Calu3 (cell line): ENCODE measurements at regions not wholly inside any gene's neighbourhood (a gene's known extent, or its start where the extent isn't known, plus 50 kb on each side); places are given as distances from the start of the nearest gene placed in this dataset.

ENCODE experiments used
- BruUV-seq: library from RNA; stranded (reverse); fragments of 400-500 nt; replicated peaks from 2 replicates; lab custom pipeline; 2021; lab: Mats Ljungman, UMichigan
- CTCF ChIA-PET: fragments of 300-600 bp; sonication (Branson Sonifier 250); formaldehyde crosslinking; loops from one replicate; lab custom pipeline; 2022; ENCODE audit warnings: antibody characterized with exemption; lab: Charles Lee
- DNase-seq: peaks from one replicate; pipeline ENCODE4 v3.0.0; 2022
- H3K27ac Mint-ChIP-seq: one replicate; pipeline ENCODE4 v1.8.0; 2022; ENCODE audit warnings: mixed read lengths; ENCODE audit not compliant: unreplicated experiment
- H3K27me3 Mint-ChIP-seq: one replicate; pipeline ENCODE4 v1.8.0; 2022; ENCODE audit warnings: mixed read lengths; ENCODE audit not compliant: unreplicated experiment
- H3K36me3 Mint-ChIP-seq: one replicate; pipeline ENCODE4 v1.8.0; 2022; ENCODE audit warnings: mild to moderate bottlenecking, moderate library complexity, mixed read lengths; ENCODE audit not compliant: insufficient read depth, unreplicated experiment
- H3K4me1 Mint-ChIP-seq: one replicate; pipeline ENCODE4 v1.8.0; 2022; ENCODE audit warnings: mild to moderate bottlenecking, low read depth, mixed read lengths; ENCODE audit not compliant: unreplicated experiment
- H3K4me3 Mint-ChIP-seq: one replicate; pipeline ENCODE4 v1.8.0; 2022; ENCODE audit warnings: mild to moderate bottlenecking, low read depth, moderate library complexity, mixed read lengths; ENCODE audit not compliant: unreplicated experiment
- H3K9me3 Mint-ChIP-seq: one replicate; pipeline ENCODE4 v1.8.0; 2022; ENCODE audit warnings: low read depth, mixed read lengths; ENCODE audit not compliant: unreplicated experiment
- intact Hi-C: fragments of 100-400 bp; cut with micrococcal nuclease; formaldehyde crosslinking; loops from one replicate; pipeline ENCODE4 v1.10.0; 2022; ENCODE audit not compliant: unreplicated experiment
- TF ChIP-seq, protein P1 (sequence below): fragments of 200-600 bp; IDR thresholded peaks from one replicate; pipeline ENCODE4 v1.8.0; 2022; ENCODE audit warnings: antibody characterized with exemption; ENCODE audit not compliant: unreplicated experiment

DNA sequence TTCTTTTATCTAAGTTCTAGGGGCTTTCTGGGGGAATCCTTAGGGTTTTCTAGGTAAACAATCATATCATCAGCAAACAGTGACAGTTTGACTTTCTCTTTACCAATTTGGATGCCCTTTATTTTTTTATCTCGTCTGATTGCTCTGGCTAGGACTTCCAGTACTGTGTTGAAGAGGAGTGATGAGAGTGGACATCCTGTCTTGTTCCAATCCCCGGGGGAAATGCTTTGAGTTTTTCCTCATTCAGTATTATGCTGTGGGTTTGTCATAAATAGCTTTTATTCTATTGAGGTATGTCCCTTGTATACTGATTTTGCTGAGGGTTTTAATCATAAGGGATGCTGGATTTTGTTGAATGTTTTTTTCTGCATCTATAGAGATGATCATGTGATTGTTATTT, 549.5 kb downstream of the EPHA4 start:
- BruUV-seq = no TSS peak
- no peak for DNase-seq
- TF ChIP-seq, protein P1, sequence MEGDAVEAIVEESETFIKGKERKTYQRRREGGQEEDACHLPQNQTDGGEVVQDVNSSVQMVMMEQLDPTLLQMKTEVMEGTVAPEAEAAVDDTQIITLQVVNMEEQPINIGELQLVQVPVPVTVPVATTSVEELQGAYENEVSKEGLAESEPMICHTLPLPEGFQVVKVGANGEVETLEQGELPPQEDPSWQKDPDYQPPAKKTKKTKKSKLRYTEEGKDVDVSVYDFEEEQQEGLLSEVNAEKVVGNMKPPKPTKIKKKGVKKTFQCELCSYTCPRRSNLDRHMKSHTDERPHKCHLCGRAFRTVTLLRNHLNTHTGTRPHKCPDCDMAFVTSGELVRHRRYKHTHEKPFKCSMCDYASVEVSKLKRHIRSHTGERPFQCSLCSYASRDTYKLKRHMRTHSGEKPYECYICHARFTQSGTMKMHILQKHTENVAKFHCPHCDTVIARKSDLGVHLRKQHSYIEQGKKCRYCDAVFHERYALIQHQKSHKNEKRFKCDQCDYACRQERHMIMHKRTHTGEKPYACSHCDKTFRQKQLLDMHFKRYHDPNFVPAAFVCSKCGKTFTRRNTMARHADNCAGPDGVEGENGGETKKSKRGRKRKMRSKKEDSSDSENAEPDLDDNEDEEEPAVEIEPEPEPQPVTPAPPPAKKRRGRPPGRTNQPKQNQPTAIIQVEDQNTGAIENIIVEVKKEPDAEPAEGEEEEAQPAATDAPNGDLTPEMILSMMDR = no peak
- H3K4me1 Mint-ChIP-seq = no peaks in the 10 kb centered on the region
- intact Hi-C loops = no loop called here
- H3K27me3 Mint-ChIP-seq = no peaks in the 10 kb centered on the region
- H3K36me3 Mint-ChIP-seq = no peaks in the 10 kb centered on the region
- CTCF ChIA-PET = no interaction called here
- H3K9me3 Mint-ChIP-seq = no peaks in the 10 kb centered on the region
- no peak overlapping the region for H3K4me3 Mint-ChIP-seq
- no peak overlapping the region for H3K27ac Mint-ChIP-seq

DNA sequence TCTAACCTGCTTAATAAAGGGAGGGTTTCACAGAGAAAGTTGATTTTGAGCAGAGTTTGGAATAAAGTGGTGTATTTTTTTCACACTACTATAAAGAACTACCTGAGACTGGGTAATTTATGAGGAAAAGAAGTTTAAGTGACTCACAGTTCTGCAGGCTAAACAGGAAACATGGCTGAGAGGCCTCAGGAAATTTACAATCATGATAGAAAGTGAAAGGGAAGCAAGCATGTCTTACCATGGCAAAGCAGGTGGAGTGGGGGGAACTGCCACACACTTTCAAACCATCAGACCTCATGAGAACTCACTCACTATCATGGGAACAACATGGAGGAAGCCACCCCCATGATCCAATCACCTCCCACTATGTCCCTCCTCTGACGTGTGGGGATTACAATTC, 546.7 kb downstream of the EPHA4 start:
- H3K4me1 Mint-ChIP-seq = no peaks in the 10 kb centered on the region
- CTCF ChIA-PET = no interaction called here
- no peaks in the 10 kb centered on the region for H3K9me3 Mint-ChIP-seq
- H3K4me3 Mint-ChIP-seq = no peak overlapping the region
- no peaks in the 10 kb centered on the region for H3K27me3 Mint-ChIP-seq
- no peaks in the 10 kb centered on the region for H3K36me3 Mint-ChIP-seq
- TF ChIP-seq, protein P1 = no peak
- intact Hi-C loops = no loop called here
- no peak overlapping the region for H3K27ac Mint-ChIP-seq
- DNase-seq = no peak
- BruUV-seq = no TSS peak

DNA sequence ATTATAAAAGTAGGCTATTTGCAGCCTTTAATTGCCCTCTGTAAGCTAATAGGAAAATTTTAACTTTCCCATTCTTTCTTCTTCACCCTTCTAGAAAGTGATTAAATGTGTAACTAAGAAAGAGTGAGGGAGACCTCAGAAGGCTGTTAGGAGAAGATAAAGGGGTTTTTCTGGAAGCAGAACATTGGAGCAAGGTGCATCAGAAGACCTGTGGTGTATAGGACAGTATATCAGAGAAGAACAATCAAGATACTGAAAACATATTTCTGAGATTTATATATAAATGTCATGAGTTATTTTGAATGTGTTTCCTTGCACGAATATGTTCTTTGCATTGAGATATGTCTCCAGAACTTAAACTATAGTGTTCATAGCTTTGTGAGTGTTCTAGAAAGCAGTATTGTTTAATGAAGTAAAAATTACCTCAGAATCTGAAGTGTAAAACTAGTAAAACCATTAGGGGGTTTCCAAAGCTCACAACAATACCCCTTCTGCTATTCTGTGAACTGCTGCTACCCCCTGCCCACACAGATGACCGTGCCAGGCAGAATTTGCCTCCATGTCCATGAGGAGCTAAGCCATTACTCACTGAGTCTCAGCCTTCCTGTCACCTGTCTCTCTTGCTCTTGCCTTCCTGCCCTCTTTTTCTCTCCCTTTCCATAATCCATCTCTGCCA, 537.9 kb downstream of the EPHA4 start:
- Mint-ChIP-seq H3K36me3 (no peaks in the 10 kb centered on the region), H3K27ac (no peak overlapping the region), H3K4me1 (no peaks in the 10 kb centered on the region), H3K27me3 (no peaks in the 10 kb centered on the region), H3K4me3 (no peak overlapping the region), H3K9me3 (no peaks in the 10 kb centered on the region)
- no TSS peak for BruUV-seq
- CTCF ChIA-PET = no interaction called here
- DNase-seq = no peak
- TF ChIP-seq, protein P1 = no peak
- intact Hi-C loops = no loop called here

DNA sequence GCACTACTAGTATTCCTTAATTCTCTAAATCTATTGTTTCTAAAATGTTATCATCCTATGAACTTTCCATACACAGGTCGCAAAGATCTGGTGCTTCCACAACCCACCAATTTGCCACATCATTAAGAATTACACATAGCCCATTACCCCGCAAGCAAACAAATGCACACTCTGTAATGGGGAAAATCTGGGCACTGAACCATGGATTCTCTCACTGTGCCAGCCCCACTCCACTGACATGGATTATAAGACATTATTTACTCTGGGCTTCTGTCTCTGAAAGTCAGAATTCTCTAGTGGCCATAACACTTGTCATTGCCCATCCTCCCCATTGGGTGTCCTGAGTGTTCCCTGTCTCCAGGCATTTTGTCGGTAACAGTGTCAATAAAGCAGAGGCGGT, 537.1 kb downstream of the EPHA4 start:
- TF ChIP-seq, protein P1 = no peak
- no peak overlapping the region for H3K4me3 Mint-ChIP-seq
- no peaks in the 10 kb centered on the region for H3K9me3 Mint-ChIP-seq
- H3K4me1 Mint-ChIP-seq = no peaks in the 10 kb centered on the region
- CTCF ChIA-PET = no interaction called here
- no peak for DNase-seq
- H3K36me3 Mint-ChIP-seq = no peaks in the 10 kb centered on the region
- H3K27me3 Mint-ChIP-seq = no peaks in the 10 kb centered on the region
- BruUV-seq = no TSS peak
- intact Hi-C loops = no loop called here
- no peak overlapping the region for H3K27ac Mint-ChIP-seq
